Sigmoid colon (tissue), 6 donors: ENCODE measurements at regions not wholly inside any gene's neighbourhood (a gene's known extent, or its start where the extent isn't known, plus 50 kb on each side); places are given as distances from the start of the nearest gene placed in this dataset.

Experiments
- DNase-seq: peaks from one replicate; pipeline ENCODE4 v3.0.0-alpha.2; 2019
- H3K27ac ChIP-seq, 4 donors: fragments of 200-600 bp; sonication (generic); one replicate each; pipeline ENCODE4 v1.5.1; 2016 to 2019; ENCODE audit warnings: mild to moderate bottlenecking in 1 of 4
- H3K27me3 ChIP-seq, 3 donors: fragments of 200-600 bp; sonication (generic); one replicate each; pipeline ENCODE4 v1.5.1; 2019; ENCODE audit warnings: mild to moderate bottlenecking in 1 of 3
- H3K36me3 ChIP-seq, 4 donors: fragments of 200-600 bp; sonication (generic); one replicate each; pipeline ENCODE4 v1.5.1; 2016 to 2019
- H3K4me1 ChIP-seq, 4 donors: fragments of 200-600 bp; sonication (generic); one replicate each; pipeline ENCODE4 v1.5.1; 2017 to 2019
- H3K4me3 ChIP-seq, 4 donors: fragments of 200-600 bp; sonication (generic); one replicate each; pipeline ENCODE4 v1.5.1; 2017 to 2019; ENCODE audit warnings: mild to moderate bottlenecking in 2 of 4, moderate library complexity in 1 of 4
- H3K9me3 ChIP-seq, 4 donors: fragments of 200-600 bp in 3 of 4; sonication (generic) in 3 of 4; one replicate each; pipeline versions ENCODE4 v1.5.1 to v1.6.1; 2013 to 2019
- CTCF ChIP-seq, 4 experiments: fragments of 450-650 bp in 3 of 4; fragments of 200-600 bp in 1 of 4; IDR thresholded peaks; one replicate each; pipeline ENCODE4 v1.5.1; 2016 to 2019; ENCODE audit warnings: antibody characterized with exemption in 4 of 4, mild to moderate bottlenecking in 3 of 4, moderate library complexity in 2 of 4
- EP300 ChIP-seq, 4 donors: sonication (generic); formaldehyde crosslinking; IDR thresholded peaks; one replicate each; pipeline ENCODE4 v1.6.1; 2017; ENCODE audit warnings: antibody characterized with exemption in 4 of 4
- POLR2A ChIP-seq, 2 donors: fragments of 450-650 bp; IDR thresholded peaks; one replicate each; pipeline ENCODE4 v1.6.1; 2016; ENCODE audit warnings: antibody characterized with exemption in 2 of 2, mild to moderate bottlenecking in 2 of 2, moderate library complexity in 2 of 2
- POLR2AphosphoS5 ChIP-seq, 4 donors: sonication (generic); formaldehyde crosslinking; IDR thresholded peaks; one replicate each; pipeline ENCODE4 v1.6.1; 2017; ENCODE audit warnings: antibody characterized with exemption in 4 of 4
- WGBS, 2 donors: extraction: QIAGEN DNeasy Blood & Tissue Kit; methylation state at CpG; one replicate each; pipeline ENCODE4 v1.1.7; 2013; 5-methylcytosine and 5-hydroxymethylcytosine counted together
- intact Hi-C: fragments of 100-400 bp; cut with DNase I; formaldehyde crosslinking; loops from one replicate; pipeline ENCODE4 v1.15.1; 2023
- donor health status: healthy with polysubstance abuse.
- donor health status: healthy.

- H3K27ac ChIP-seq, result no peak overlapping the region
Measured at GRCh38 chr3:117745516-117745915, 1035.9 kb downstream of the TUSC7 start.

GRCh38 chr3:117746066-117746465 lies 1036.5 kb downstream of the TUSC7 start:
- no peak overlapping the region for H3K4me3 ChIP-seq
- no peaks in the 10 kb centered on the region for H3K27me3 ChIP-seq
- H3K9me3 ChIP-seq, result no peaks in the 10 kb centered on the region
- no peak for DNase-seq
- intact Hi-C loops, result no loop called here
- peaks cover 0 to 12% (median 5%) of the 10 kb centered on the region in 4 donors for H3K4me1 ChIP-seq
- H3K27ac ChIP-seq, result no peak overlapping the region
- TF ChIP-seq EP300 (IDR thresholded peaks at IDR 0.05) (no peak), POLR2A (IDR thresholded peaks at IDR 0.05) (no peak)
- WGBS, 2 donors, result 71 to 85% methylated on average over 3 of the region's 3 CpGs
- H3K36me3 ChIP-seq, result no peaks in the 10 kb centered on the region

More at GRCh38 chr3:117745516-117745915, 1035.9 kb downstream of the TUSC7 start:
- no peak for DNase-seq
- Histone ChIP-seq H3K36me3 (no peaks in the 10 kb centered on the region), H3K4me3 (no peak overlapping the region), H3K27me3 (no peaks in the 10 kb centered on the region), H3K4me1 (peaks cover 0 to 12% (median 5%) of the 10 kb centered on the region in 4 donors), H3K9me3 (no peaks in the 10 kb centered on the region)
- WGBS, 2 donors, result 78 to 90% methylated on average over 6 of the region's 6 CpGs
- TF ChIP-seq EP300 (IDR thresholded peaks at IDR 0.05), result no peak
- no peak for TF ChIP-seq CTCF (IDR thresholded peaks at IDR 0.05)
- TF ChIP-seq POLR2A (IDR thresholded peaks at IDR 0.05), result no peak
- no peak for TF ChIP-seq POLR2AphosphoS5 (IDR thresholded peaks at IDR 0.05)
- intact Hi-C loops, result no loop called here

DNA sequence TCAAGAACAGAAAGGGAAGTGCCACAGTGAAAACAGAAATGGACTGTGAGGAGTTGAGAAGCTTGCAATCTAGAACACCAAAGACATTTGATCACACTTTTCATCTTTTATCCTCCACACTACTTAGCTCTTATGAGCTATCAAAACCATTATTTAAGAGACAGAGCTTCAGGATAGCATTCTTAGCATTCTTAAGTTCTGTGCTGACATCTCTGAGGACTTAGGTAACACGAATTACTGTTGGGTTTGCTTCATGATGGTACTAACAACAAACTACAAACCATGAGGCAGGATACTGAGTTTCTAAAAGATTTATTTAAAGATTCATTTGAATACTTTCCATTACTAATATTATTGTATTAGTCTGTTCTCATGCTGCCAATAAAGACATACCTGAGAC lies 1038.6 kb downstream of the TUSC7 start:
- TF ChIP-seq EP300 (IDR thresholded peaks at IDR 0.05) (no peak), POLR2A (IDR thresholded peaks at IDR 0.05) (no peak), POLR2AphosphoS5 (IDR thresholded peaks at IDR 0.05) (no peak), CTCF (IDR thresholded peaks at IDR 0.05) (no peak)
- intact Hi-C loops, result no loop called here
- no peak for DNase-seq
- Histone ChIP-seq H3K9me3 (no peaks in the 10 kb centered on the region), H3K27me3 (no peaks in the 10 kb centered on the region), H3K4me1 (peaks cover 0 to 12% (median 5%) of the 10 kb centered on the region in 4 donors), H3K4me3 (no peak overlapping the region), H3K27ac (no peak overlapping the region), H3K36me3 (no peaks in the 10 kb centered on the region)
- WGBS, 2 donors, result 59 to 85% methylated on average over 1 of the region's 1 CpG

DNA sequence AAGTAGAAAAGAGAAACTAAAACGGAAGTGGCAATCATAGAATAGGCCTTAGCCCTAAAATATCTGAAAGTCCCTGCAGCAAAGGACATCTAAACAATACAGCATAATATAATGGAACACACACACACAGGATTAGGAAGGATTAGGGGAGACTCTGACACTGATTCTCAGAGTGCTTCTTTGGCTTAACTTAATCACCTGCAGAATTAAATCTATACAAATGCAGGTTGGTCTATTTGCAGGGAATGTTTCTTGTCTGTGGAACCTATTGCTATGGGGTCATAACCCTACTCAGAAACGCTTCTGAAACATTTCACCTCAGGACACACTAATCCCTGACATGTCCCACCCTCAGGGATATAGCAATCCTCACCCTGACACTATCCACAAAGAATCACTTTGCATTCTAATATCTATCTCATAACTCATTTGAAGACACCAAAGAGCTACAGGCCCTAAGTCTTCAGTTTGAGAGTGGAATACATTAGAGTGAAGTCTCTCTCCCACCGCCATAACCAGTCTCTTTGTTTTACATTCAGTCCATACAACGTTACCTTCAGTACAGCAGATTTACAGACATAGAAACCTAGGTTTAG lies 1041.2 kb downstream of the TUSC7 start:
- Histone ChIP-seq H3K4me1 (no peaks in the 10 kb centered on the region), H3K9me3 (no peaks in the 10 kb centered on the region), H3K36me3 (no peaks in the 10 kb centered on the region), H3K27me3 (no peaks in the 10 kb centered on the region), H3K4me3 (no peak overlapping the region), H3K27ac (no peak overlapping the region)
- DNase-seq, result no peak
- WGBS, 2 donors, result 67 to 78% methylated on average over 4 of the region's 4 CpGs
- intact Hi-C loops, result no loop called here
- TF ChIP-seq POLR2A (IDR thresholded peaks at IDR 0.05) (no peak), EP300 (IDR thresholded peaks at IDR 0.05) (no peak), CTCF (IDR thresholded peaks at IDR 0.05) (no peak), POLR2AphosphoS5 (IDR thresholded peaks at IDR 0.05) (no peak)

- 73 to 85% methylated on average over 4 of the region's 4 CpGs for WGBS, 2 donors
- no peak overlapping the region for H3K27ac ChIP-seq
- no peak for DNase-seq
- no peak for TF ChIP-seq POLR2A (IDR thresholded peaks at IDR 0.05)
- no peak for TF ChIP-seq CTCF (IDR thresholded peaks at IDR 0.05)
- no peak for TF ChIP-seq POLR2AphosphoS5 (IDR thresholded peaks at IDR 0.05)
- TF ChIP-seq EP300 (IDR thresholded peaks at IDR 0.05), result no peak
- H3K4me1 ChIP-seq, result no peaks in the 10 kb centered on the region
- no peaks in the 10 kb centered on the region for H3K27me3 ChIP-seq
- H3K9me3 ChIP-seq, result no peaks in the 10 kb centered on the region
- intact Hi-C loops, result no loop called here
- H3K36me3 ChIP-seq, result no peaks in the 10 kb centered on the region
- H3K4me3 ChIP-seq, result no peak overlapping the region
Measured at GRCh38 chr3:117751651-117752050, 1042.1 kb downstream of the TUSC7 start.
